H1 (cell line): ENCODE measurements at regions not wholly inside any gene's neighbourhood (a gene's known extent, or its start where the extent isn't known, plus 50 kb on each side); places are given as distances from the start of the nearest gene placed in this dataset.

Experiments used
- CTCF ChIA-PET: fragments of 300-600 bp; sonication (Branson Sonifier 250); formaldehyde crosslinking; loops from one replicate; lab custom pipeline; 2021; ENCODE audit not compliant: partially characterized antibody; lab: Charles Lee
- POLR2A ChIA-PET: fragments of 300-600 bp; sonication (Branson Sonifier 250); formaldehyde crosslinking; loops from one replicate; lab custom pipeline; 2021; ENCODE audit warnings: inconsistent platforms; ENCODE audit not compliant: partially characterized antibody; lab: Charles Lee
- DNase-seq, 2 experiments: peaks; one replicate each; pipeline versions ENCODE4 v3.0.0 to v3.0.0-alpha.2; 2010 to 2022; ENCODE audit warnings: low spot score in 2 of 2, low read depth in 1 of 2, mixed read lengths in 1 of 2
- FAIRE-seq: peaks from 2 replicates; lab custom pipeline; 2011; peaks lifted over from hg19 to GRCh38; lab: Jason Lieb, UNC
- H2AFZ ChIP-seq: 2 replicates; pipeline ENCODE4 v1.8.1; 2012; ENCODE audit warnings: low read length, inconsistent platforms
- H2AK5ac ChIP-seq: 2 replicates; pipeline ENCODE4 v1.6.1; 2013; ENCODE audit warnings: low read depth, low read length
- H2BK120ac ChIP-seq: replicated peaks from 2 replicates; pipeline ENCODE3; 2013; ENCODE audit warnings: low read depth, low read length, inconsistent platforms
- H2BK12ac ChIP-seq: 2 replicates; pipeline ENCODE4 v1.6.1; 2013; ENCODE audit warnings: low read depth, low read length
- H2BK15ac ChIP-seq: 2 replicates; pipeline ENCODE4 v1.6.1; 2013; ENCODE audit warnings: low read length
- H2BK20ac ChIP-seq: 2 replicates; pipeline ENCODE4 v1.6.1; 2013; ENCODE audit warnings: low read length
- H2BK5ac ChIP-seq: 2 replicates; pipeline ENCODE4 v1.6.1; 2013; ENCODE audit warnings: low read depth, low read length
- H3K14ac ChIP-seq: 2 replicates; pipeline ENCODE4 v1.6.1; 2013; ENCODE audit warnings: inconsistent platforms; ENCODE audit not compliant: insufficient read length
- H3K18ac ChIP-seq: 2 replicates; pipeline ENCODE4 v1.6.1; 2013; ENCODE audit warnings: low read length; ENCODE audit errors: extremely low read depth
- H3K23ac ChIP-seq: 2 replicates; pipeline ENCODE4 v1.6.1; 2013; ENCODE audit warnings: inconsistent platforms; ENCODE audit not compliant: insufficient read length
- H3K23me2 ChIP-seq: 2 replicates; pipeline ENCODE4 v1.6.1; 2013; ENCODE audit warnings: low read depth, low read length
- H3K27ac ChIP-seq: 2 replicates; pipeline ENCODE4 v1.6.1; 2011; ENCODE audit warnings: low read depth, low read length, inconsistent platforms
- H3K27me3 ChIP-seq, 4 experiments: replicated peaks in 1 of 4; 1 replicate in 1 of 4; 2 replicates in 3 of 4; pipeline versions ENCODE4 v1.6.1 to v1.8.1; 2011 to 2013; ENCODE audit warnings: low read length in 3 of 4, mild to moderate bottlenecking in 3 of 4, inconsistent platforms in 2 of 4, mixed read lengths in 2 of 4, moderate library complexity in 1 of 4; ENCODE audit not compliant: control insufficient read depth in 3 of 4, insufficient read depth in 3 of 4; ENCODE audit errors: extremely low read depth in 1 of 4
- H3K36me3 ChIP-seq, 4 experiments: 2 replicates each; pipeline versions ENCODE4 v1.6.1 to v1.8.1; 2011 to 2013; ENCODE audit warnings: mild to moderate bottlenecking in 4 of 4, low read length in 3 of 4, moderate library complexity in 2 of 4, control low read depth in 1 of 4, inconsistent platforms in 1 of 4; ENCODE audit not compliant: insufficient read depth in 4 of 4, control insufficient read depth in 2 of 4
- H3K4ac ChIP-seq: replicated peaks from 2 replicates; pipeline ENCODE3; 2013; ENCODE audit warnings: low read length, low read depth, mixed read lengths, inconsistent platforms; ENCODE audit not compliant: insufficient read length
- H3K4me1 ChIP-seq, 4 experiments: replicated peaks in 1 of 4; 1 replicate in 1 of 4; 2 replicates in 3 of 4; pipeline versions ENCODE4 v1.6.1 to v1.8.1; 2011 to 2013; ENCODE audit warnings: low read length in 3 of 4, inconsistent platforms in 2 of 4, mixed read lengths in 1 of 4; ENCODE audit not compliant: insufficient read depth in 4 of 4, control insufficient read depth in 3 of 4
- H3K4me2 ChIP-seq, 2 experiments: 2 replicates each; pipeline versions ENCODE4 v1.6.1 to v1.8.1; 2011 to 2013; ENCODE audit warnings: low read depth in 2 of 2, low read length in 2 of 2, control low read depth in 1 of 2, inconsistent platforms in 1 of 2, mild to moderate bottlenecking in 1 of 2; ENCODE audit not compliant: insufficient read depth in 1 of 2
- H3K4me3 ChIP-seq, 4 experiments: fragments of 200-600, 300-600 bp in 1 of 4; sonication (generic), shearing (Covaris generic), sonication (Bioruptor Twin) in 1 of 4; 2 replicates each; pipeline versions ENCODE4 v1.5.1 to v1.8.1; 2011 to 2016; ENCODE audit warnings: low read length in 4 of 4, low read depth in 3 of 4, control low read depth in 2 of 4, inconsistent platforms in 2 of 4, mild to moderate bottlenecking in 2 of 4, mixed read lengths in 1 of 4, moderate library complexity in 1 of 4; ENCODE audit not compliant: insufficient read depth in 2 of 4; ENCODE audit errors: extremely low read depth in 1 of 4
- H3K56ac ChIP-seq: replicated peaks from 2 replicates; pipeline ENCODE3; 2013; ENCODE audit warnings: low read depth, mild to moderate bottlenecking, mixed read lengths, low read length, inconsistent platforms; ENCODE audit not compliant: insufficient read length
- H3K79me1 ChIP-seq: 2 replicates; pipeline ENCODE4 v1.6.1; 2013; ENCODE audit warnings: low read depth, low read length, control low read depth
- H3K79me2 ChIP-seq, 2 experiments: 2 replicates each; pipeline versions ENCODE4 v1.6.1 to v1.8.1; 2012 to 2013; ENCODE audit warnings: low read length in 2 of 2, mild to moderate bottlenecking in 2 of 2, inconsistent platforms in 1 of 2; ENCODE audit not compliant: insufficient read depth in 2 of 2, control insufficient read depth in 1 of 2
- H3K9ac ChIP-seq, 4 experiments: replicated peaks in 1 of 4; 1 replicate in 1 of 4; 2 replicates in 3 of 4; pipeline versions ENCODE4 v1.6.1 to v1.8.1; 2011 to 2013; ENCODE audit warnings: low read depth in 3 of 4, low read length in 3 of 4, control low read depth in 2 of 4, mild to moderate bottlenecking in 2 of 4, moderate library complexity in 2 of 4, inconsistent platforms in 1 of 4; ENCODE audit errors: extremely low read depth in 1 of 4
- H3K9me3 ChIP-seq, 2 experiments: 2 replicates each; pipeline versions ENCODE4 v1.6.1 to v1.8.1; 2012 to 2013; ENCODE audit warnings: mild to moderate bottlenecking in 2 of 2, moderate library complexity in 2 of 2, control low read depth in 1 of 2, inconsistent platforms in 1 of 2, low read depth in 1 of 2, low read length in 1 of 2, mixed read lengths in 1 of 2; ENCODE audit not compliant: insufficient read depth in 2 of 2
- H4K20me1 ChIP-seq, 2 experiments: replicated peaks in 1 of 2; 2 replicates each; pipeline versions ENCODE3 to v1.8.1; 2011 to 2013; ENCODE audit warnings: inconsistent platforms in 2 of 2, low read length in 2 of 2, mild to moderate bottlenecking in 1 of 2; ENCODE audit not compliant: insufficient read depth in 2 of 2, control insufficient read depth in 1 of 2
- H4K5ac ChIP-seq: 2 replicates; pipeline ENCODE4 v1.6.1; 2013; ENCODE audit warnings: low read length, low read depth, mixed read lengths, inconsistent platforms; ENCODE audit not compliant: insufficient read length
- H4K8ac ChIP-seq: 2 replicates; pipeline ENCODE4 v1.8.0; 2013; ENCODE audit warnings: mild to moderate bottlenecking, moderate library complexity, low read length, inconsistent platforms; ENCODE audit not compliant: insufficient read depth; ENCODE audit errors: extremely low read depth
- H4K91ac ChIP-seq: replicated peaks from 2 replicates; pipeline ENCODE3; 2013; ENCODE audit warnings: low read length, mixed read lengths, inconsistent platforms; ENCODE audit not compliant: insufficient read length
- ATF3 ChIP-seq: IDR thresholded peaks from 2 replicates; pipeline ENCODE4 v1.6.1; 2011; ENCODE audit warnings: low read depth, mild to moderate bottlenecking, low read length; ENCODE audit not compliant: insufficient read depth
- CTBP2 ChIP-seq: IDR thresholded peaks from 2 replicates; pipeline ENCODE4 v1.7.0; 2011; ENCODE audit warnings: borderline replicate concordance, mild to moderate bottlenecking, moderate library complexity, mixed read lengths, low read length; ENCODE audit not compliant: insufficient read depth, insufficient read length
- CTCF ChIP-seq, 3 experiments: IDR thresholded peaks; 1 replicate in 2 of 3; 2 replicates in 1 of 3; pipeline versions ENCODE4 v1.5.1 to v1.6.1; 2011; ENCODE audit warnings: low read length in 3 of 3, mild to moderate bottlenecking in 3 of 3, inconsistent platforms in 2 of 3, low read depth in 1 of 3, moderate library complexity in 1 of 3; ENCODE audit not compliant: insufficient read depth in 1 of 3; ENCODE audit errors: control extremely low read depth in 1 of 3
- GABPA ChIP-seq: IDR thresholded peaks from 2 replicates; pipeline ENCODE4 v1.6.1; 2011; ENCODE audit warnings: mild to moderate bottlenecking, low read length, moderate library complexity, borderline replicate concordance; ENCODE audit not compliant: insufficient read depth
- KDM4A ChIP-seq: IDR thresholded peaks from one replicate; pipeline ENCODE4 v1.7.1; 2012; ENCODE audit warnings: low read depth, mild to moderate bottlenecking, moderate library complexity, low read length, inconsistent platforms; ENCODE audit not compliant: severe bottlenecking
- POU5F1 ChIP-seq: IDR thresholded peaks from 2 replicates; pipeline ENCODE4 v1.6.1; 2011; ENCODE audit warnings: low read depth, mild to moderate bottlenecking, low read length, moderate library complexity
- TBP ChIP-seq: IDR thresholded peaks from 2 replicates; pipeline ENCODE4 v1.6.1; 2011; ENCODE audit warnings: low read depth, low read length, improper control_type of control experiment
- WGBS, 2 experiments: shearing (Covaris generic) in 1 of 2; methylation state at CpG; one replicate each; pipeline versions ENCODE4 v1.1.6 to v1.1.7; 2013 to 2015; ENCODE audit warnings: low lambda C conversion rate in 2 of 2, mixed read lengths in 2 of 2, inconsistent platforms in 1 of 2, low coverage in 1 of 2, missing lambda C conversion rate in 1 of 2; ENCODE audit not compliant: insufficient replicate concordance in 2 of 2, insufficient coverage in 1 of 2, insufficient read length in 1 of 2; ENCODE audit errors: extremely low coverage in 1 of 2, missing lambda C conversion rate in 1 of 2; 5-methylcytosine and 5-hydroxymethylcytosine counted together

GRCh38 chr2:121164042-121164441, 121.0 kb downstream of the TFCP2L1 start:
- H3K4ac ChIP-seq = no peak overlapping the region
- no peak for TF ChIP-seq GABPA
- TF ChIP-seq KDM4A = no peak
- no peak for TF ChIP-seq ATF3
- no peak for TF ChIP-seq TBP
- TF ChIP-seq POU5F1 = no peak
- TF ChIP-seq CTBP2 = no peak
- no peak for TF ChIP-seq CTCF (IDR thresholded peaks at IDR 0.05; ENCODE audit: control extremely low read depth in 1 of 3, insufficient read depth in 1 of 3, low read depth in 1 of 3, low read length in 3 of 3)
- TF ChIP-seq, all 59 proteins: peak for 0
- Histone ChIP-seq H2BK12ac (no peak overlapping the region), H3K36me3 (no peaks in the 10 kb centered on the region), H3K79me2 (no peaks in the 10 kb centered on the region), H4K20me1 (no peaks in the 10 kb centered on the region), H3K23ac (no peak overlapping the region), H3K56ac (no peak overlapping the region), H3K14ac (no peak overlapping the region), H3K9ac (no peak overlapping the region), H2BK5ac (no peak overlapping the region), H3K4me2 (no peak overlapping the region), H3K4me3 (no peak overlapping the region), H3K79me1 (no peaks in the 10 kb centered on the region), H3K27me3 (no peaks in the 10 kb centered on the region), H4K91ac (no peak overlapping the region), H4K8ac (no peak overlapping the region), H2AK5ac (no peak overlapping the region), H3K4me1 (no peaks in the 10 kb centered on the region), H3K27ac (no peak overlapping the region), H2BK20ac (no peak overlapping the region), H2BK15ac (no peak overlapping the region), H2AFZ (no peak overlapping the region), H3K18ac (no peak overlapping the region), H3K23me2 (0 out of 2 replicates have a peak, but pooled peaks cover 2% of the 10 kb centered on the region), H3K9me3 (peaks cover 0 to 5% of the 10 kb centered on the region in 2 experiments; a peak in 3 of 4 replicates), H4K5ac (no peak overlapping the region), H2BK120ac (no peak overlapping the region)
- WGBS, 2 experiments = 81% methylated on average over 3 of the region's 3 CpGs; no CpG with 5 or more reads in 1 of the 2 experiments
- DNase-seq (no peak), FAIRE-seq (no peak)
- ChIA-PET POLR2A (no interaction called here), CTCF (no interaction called here)
